Esophagus mucosa (tissue), 1 donor: ENCODE measurements at regions not wholly inside any gene's neighbourhood (a gene's known extent, or its start where the extent isn't known, plus 50 kb on each side); places are given as distances from the start of the nearest gene placed in this dataset.
"Not testable (repeated sequence)": the region's sequence is repeated elsewhere in the genome, so short reads cannot be mapped to it uniquely, and the experiment has no call there.

Experiments used
- ATAC-seq: fragments of 200-7000 bp; cut with Tn5 transposase; one replicate; pipeline ENCODE4 v1.9.1; 2020
- donor health status: DM: yes; HTN: yes; CAD: no.

DNA sequence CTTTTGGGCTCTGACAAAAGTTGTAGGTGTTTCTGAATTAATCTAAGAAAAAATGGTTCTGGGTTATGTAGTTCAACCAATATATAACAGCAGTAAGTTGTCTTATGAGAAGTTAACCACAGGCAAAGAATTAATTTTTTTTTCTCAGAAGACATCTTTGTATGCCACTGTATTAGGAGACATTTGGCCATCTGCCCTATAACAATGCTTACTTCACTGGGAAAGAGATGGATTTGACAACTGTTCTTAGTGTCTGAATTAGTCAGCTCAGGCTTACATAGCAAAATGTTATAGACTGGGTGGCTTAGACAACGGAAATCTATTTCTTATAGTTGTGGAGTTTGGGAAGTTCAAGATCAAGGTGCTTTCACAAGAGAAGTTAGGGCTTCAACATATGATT lies 508.1 kb downstream of the STIM2 start:
- ATAC-seq: no peak

GRCh38 chr4:27381815-27382214 lies 521.2 kb downstream of the STIM2 start:
- ATAC-seq: no peak

GRCh38 chr4:27387711-27388110 lies 527.1 kb downstream of the STIM2 start:
- ATAC-seq: no peak

GRCh38 chr4:27397886-27398285 lies 537.2 kb downstream of the STIM2 start:
- ATAC-seq: no peak

DNA sequence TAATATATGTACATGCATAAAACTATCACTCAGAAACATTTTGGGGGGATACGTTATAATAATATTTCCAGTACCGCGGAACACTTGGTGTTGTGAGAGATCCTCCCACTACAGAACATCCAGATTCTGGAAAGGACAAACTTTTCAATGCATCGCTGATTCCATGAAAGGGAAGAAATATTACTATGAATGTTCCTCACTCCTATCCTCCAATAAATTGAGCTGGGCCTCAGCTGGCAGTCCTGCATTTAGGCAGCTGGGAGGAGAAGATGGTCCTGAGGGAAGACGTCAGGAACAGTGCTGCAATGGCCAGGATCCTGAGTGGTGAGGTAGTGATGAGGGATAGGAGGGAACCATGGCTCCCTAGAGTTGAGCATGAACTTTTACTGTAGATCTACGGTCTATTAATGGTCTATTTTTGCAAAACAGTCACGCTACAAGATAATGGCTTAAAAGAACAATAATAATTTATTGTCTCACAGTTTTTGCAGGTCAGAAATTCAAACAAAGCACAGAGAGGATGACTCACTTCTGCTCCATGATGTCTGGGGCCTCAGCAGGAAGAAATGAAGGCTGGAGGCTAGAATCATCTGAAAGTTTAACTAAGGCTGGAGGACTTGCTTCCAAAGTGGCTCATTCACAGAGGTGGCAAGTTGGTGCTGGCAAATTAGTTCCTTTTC lies 538.1 kb downstream of the STIM2 start:
- no peak for ATAC-seq

DNA sequence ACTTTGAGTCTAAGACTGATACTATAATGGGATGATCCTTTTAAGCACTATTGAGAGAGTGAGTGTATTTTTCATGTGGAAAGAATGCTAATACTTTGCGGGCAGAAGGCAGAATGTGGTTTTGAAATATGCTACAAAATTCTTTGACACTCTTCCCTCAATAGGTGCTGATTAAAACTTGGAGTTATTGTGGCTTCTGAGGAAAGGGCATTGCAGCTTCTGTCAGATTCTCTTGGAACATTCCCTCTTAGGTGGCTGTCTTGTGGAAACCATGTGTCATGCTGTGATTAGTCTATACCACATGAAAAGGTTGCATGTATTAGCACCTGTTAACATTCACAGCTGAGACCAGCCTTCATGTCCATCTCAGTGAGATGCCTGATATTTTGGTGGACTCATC lies 547.0 kb downstream of the STIM2 start:
- no peak for ATAC-seq

- ATAC-seq: no peak
Measured at GRCh38 chr4:27412613-27413012, 552.0 kb downstream of the STIM2 start.

GRCh38 chr4:27414887-27415731 lies 554.5 kb downstream of the STIM2 start:
- no peak for ATAC-seq

DNA sequence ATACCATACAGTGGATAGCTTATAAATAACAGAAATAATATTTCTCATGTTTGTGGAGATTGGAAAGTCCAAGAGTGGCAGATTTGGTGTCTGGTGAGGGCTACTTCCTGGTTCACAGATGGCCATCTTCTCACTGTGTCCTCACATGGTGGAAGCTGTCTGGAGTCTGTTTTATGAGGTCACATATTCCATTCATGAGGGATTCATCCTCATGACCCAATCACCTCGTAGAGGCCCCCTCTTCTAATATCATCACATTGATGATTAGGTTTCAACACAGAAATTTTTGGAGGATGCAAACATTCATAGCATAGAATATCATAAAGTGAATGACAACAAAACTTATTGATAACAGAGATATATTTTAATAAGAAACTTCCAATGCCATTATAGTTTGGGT lies 568.0 kb downstream of the STIM2 start:
- ATAC-seq: no peak

DNA sequence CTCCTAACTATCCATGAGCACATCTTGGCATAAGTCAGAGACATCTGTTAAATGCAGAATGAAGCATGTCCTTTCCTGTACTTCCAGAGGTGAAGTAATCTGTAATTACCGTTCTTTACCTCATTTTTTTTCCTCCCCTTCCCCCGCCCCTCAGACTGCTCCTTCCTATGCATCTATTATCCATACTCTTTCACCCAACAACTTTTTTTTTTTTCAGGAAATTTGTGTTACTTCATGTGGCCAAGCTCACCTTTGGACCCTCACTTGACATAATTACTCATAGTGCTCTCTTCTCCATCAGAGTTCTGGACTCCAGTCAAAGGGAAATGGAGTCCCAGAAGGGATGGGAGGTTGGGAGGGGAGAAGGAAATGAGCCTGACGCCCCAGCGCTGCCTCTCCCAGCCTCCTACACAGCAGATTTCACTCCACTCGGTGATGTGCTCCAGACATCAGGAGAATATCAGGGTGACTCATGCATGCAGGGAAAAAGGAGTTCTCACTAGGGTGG lies 568.8 kb downstream of the STIM2 start:
- ATAC-seq: no peak

DNA sequence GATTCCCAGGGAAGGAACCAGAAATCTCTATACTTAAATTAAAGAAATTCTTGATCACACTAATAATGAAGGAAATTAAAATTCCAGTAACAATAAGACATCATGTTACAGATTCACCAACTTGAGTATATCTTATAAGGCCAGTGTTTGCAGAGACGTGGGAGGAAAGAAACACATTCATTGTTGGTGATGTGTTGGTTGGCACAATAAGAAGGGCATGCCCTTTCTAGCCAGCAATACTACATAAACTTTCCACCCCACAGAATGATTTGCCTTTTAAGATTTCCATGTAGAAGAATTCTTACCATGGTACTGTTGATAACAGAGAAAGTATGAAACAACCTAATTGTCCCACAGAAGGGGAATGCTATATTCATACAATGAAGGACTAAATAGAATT lies 581.5 kb downstream of the STIM2 start:
- ATAC-seq: no peak

GRCh38 chr4:27442661-27443060 lies 582.0 kb downstream of the STIM2 start:
- ATAC-seq: not testable (repeated sequence)

- ATAC-seq: no peak
Measured at GRCh38 chr4:27463816-27464215, 603.2 kb downstream of the STIM2 start.

DNA sequence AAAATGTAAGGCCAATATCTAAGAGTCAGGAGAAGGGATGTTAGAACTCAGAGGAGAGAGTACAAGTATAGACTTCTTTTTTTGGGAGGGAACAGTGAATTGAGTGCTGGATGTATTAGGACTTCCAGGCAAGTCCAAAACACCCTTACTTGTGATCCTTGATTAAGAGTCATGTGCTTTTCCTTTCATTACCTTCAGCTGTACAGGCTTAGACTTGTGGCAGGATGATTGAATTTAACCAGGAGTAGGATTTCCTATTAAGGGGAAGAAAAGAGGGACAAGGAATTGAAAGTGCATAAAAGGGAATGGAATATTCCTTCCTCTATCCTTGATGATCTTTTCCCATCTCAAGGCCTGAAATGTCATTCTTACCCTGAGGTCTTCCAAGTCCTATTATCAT lies 606.7 kb downstream of the STIM2 start:
- ATAC-seq: no peak

DNA sequence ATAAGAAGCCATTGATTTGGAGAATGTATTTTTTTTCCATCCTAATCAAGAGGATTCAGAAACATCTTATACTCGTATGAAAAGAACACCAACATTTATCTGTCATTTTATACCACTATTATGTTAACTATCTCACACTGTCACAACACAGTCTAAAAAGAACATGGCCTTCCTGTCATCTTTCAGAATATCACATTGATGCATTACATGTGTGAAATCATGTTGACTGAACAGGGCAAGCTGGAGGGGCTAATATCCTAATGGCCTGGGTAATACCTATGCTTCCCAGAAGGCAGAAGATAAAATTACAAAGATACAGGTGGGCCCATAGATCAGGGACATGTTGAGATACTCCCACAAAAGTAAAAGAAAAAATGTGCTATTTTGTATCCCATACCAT lies 611.7 kb downstream of the STIM2 start:
- no peak for ATAC-seq

GRCh38 chr4:27474691-27475090 lies 614.0 kb downstream of the STIM2 start:
- ATAC-seq: no peak

GRCh38 chr4:27484216-27484615 lies 623.6 kb downstream of the STIM2 start:
- ATAC-seq: no peak

GRCh38 chr4:27490315-27490714 lies 629.7 kb downstream of the STIM2 start:
- no peak for ATAC-seq

- no peak for ATAC-seq
Measured at GRCh38 chr4:27490766-27491165, 630.1 kb downstream of the STIM2 start.

DNA sequence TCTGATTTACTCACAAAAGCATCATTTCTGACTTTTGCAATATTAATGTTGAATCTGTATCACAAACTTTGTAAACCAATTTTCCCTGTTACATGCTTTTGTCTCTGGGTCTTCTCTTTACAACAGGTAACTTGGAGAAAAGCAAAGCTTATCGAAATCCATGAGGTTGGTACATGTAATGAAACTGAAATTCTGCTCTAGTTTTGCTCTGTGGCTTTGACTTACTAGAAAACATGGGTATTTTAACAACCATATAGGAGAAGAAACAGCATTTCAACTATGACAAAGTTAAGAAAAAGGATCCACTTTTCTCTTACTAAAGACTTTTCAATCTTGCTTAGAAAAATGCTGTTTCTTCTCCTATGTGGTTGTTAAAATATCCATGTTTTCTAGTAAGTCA lies 645.8 kb downstream of the STIM2 start:
- no peak for ATAC-seq

GRCh38 chr4:27514711-27515110 lies 654.1 kb downstream of the STIM2 start:
- no peak for ATAC-seq

- ATAC-seq: no peak
Measured at GRCh38 chr4:27515140-27515539, 654.5 kb downstream of the STIM2 start.

GRCh38 chr4:27518876-27519275 lies 658.2 kb downstream of the STIM2 start:
- ATAC-seq: no peak

GRCh38 chr4:27524224-27524623 lies 663.6 kb downstream of the STIM2 start:
- ATAC-seq: no peak
